Testis (tissue), 2 donors: ENCODE measurements at regions not wholly inside any gene's neighbourhood (a gene's known extent, or its start where the extent isn't known, plus 50 kb on each side); places are given as distances from the start of the nearest gene placed in this dataset.

ENCODE experiments used
- DNase-seq: peaks from one replicate; pipeline ENCODE4 v3.0.0-alpha.2; 2019
- H3K27ac ChIP-seq, 2 donors: fragments of 200-600 bp; sonication (generic); one replicate each; pipeline ENCODE4 v1.5.1; 2019
- H3K27me3 ChIP-seq: fragments of 200-600 bp; sonication (generic); one replicate; pipeline ENCODE4 v1.5.1; 2019
- H3K36me3 ChIP-seq: fragments of 200-600 bp; sonication (generic); one replicate; pipeline ENCODE4 v1.5.1; 2017; ENCODE audit warnings: low read depth; ENCODE audit errors: missing control alignments
- H3K4me1 ChIP-seq: fragments of 200-600 bp; sonication (generic); one replicate; pipeline ENCODE4 v1.5.1; 2019
- H3K4me3 ChIP-seq, 2 donors: fragments of 200-600 bp; sonication (generic); one replicate each; pipeline ENCODE4 v1.5.1; 2017 to 2019
- H3K9me3 ChIP-seq: fragments of 200-600 bp; sonication (generic); one replicate; pipeline ENCODE4 v1.5.1; 2017
- CTCF ChIP-seq, 3 experiments: fragments of 450-650 bp in 2 of 3; fragments of 200-600 bp in 1 of 3; sonication (generic) in 1 of 3; IDR thresholded peaks; one replicate each; pipeline ENCODE4 v1.5.1; 2016 to 2019; ENCODE audit warnings: antibody characterized with exemption in 3 of 3, mild to moderate bottlenecking in 2 of 3, moderate library complexity in 1 of 3
- POLR2A ChIP-seq: fragments of 450-650 bp; IDR thresholded peaks from one replicate; pipeline ENCODE4 v1.6.1; 2017; ENCODE audit warnings: antibody characterized with exemption, mild to moderate bottlenecking, moderate library complexity
- WGBS, 2 donors: methylation state at CpG; one replicate each; pipeline ENCODE4 v1.1.5; 2018; 5-methylcytosine and 5-hydroxymethylcytosine counted together
- intact Hi-C: fragments of 100-400 bp; cut with DNase I; formaldehyde crosslinking; loops from one replicate; pipeline ENCODE4 v1.15.1; 2023; ENCODE audit warnings: low total_unique reads

- TF ChIP-seq CTCF (IDR thresholded peaks at IDR 0.05), result no peak
- no peak for TF ChIP-seq POLR2A
- H3K27me3 ChIP-seq, result no peaks in the 10 kb centered on the region
- intact Hi-C loops, result no loop called here
- no peaks in the 10 kb centered on the region for H3K9me3 ChIP-seq
- WGBS, 2 donors, result 87 to 90% methylated on average over 8 of the region's 8 CpGs
- H3K36me3 ChIP-seq, result no peaks in the 10 kb centered on the region
- H3K4me3 ChIP-seq, result no peak overlapping the region
- H3K4me1 ChIP-seq, result peaks cover 5% of the 10 kb centered on the region
- no peak overlapping the region for H3K27ac ChIP-seq
- no peak for DNase-seq
Measured at GRCh38 chr6:4582506-4583417, 193.4 kb upstream of the CDYL start.

GRCh38 chr6:4581468-4582385 is 194.5 kb upstream of the CDYL start:
- Histone ChIP-seq H3K4me3 (no peak overlapping the region), H3K9me3 (no peaks in the 10 kb centered on the region), H3K36me3 (no peaks in the 10 kb centered on the region), H3K4me1 (peaks cover 5% of the 10 kb centered on the region), H3K27me3 (no peaks in the 10 kb centered on the region), H3K27ac (no peak overlapping the region)
- TF ChIP-seq CTCF (IDR thresholded peaks at IDR 0.05), result no peak
- no peak for TF ChIP-seq POLR2A
- WGBS, 2 donors, result 75% methylated on average over 6 of the region's 6 CpGs
- intact Hi-C loops, result no loop called here
- DNase-seq, result no peak

GRCh38 chr6:4580361-4580760 is 195.8 kb upstream of the CDYL start:
- Histone ChIP-seq H3K27me3 (no peaks in the 10 kb centered on the region), H3K27ac (no peak overlapping the region), H3K4me1 (peaks cover 5% of the 10 kb centered on the region), H3K9me3 (no peaks in the 10 kb centered on the region), H3K36me3 (no peaks in the 10 kb centered on the region), H3K4me3 (no peak overlapping the region)
- no peak for DNase-seq
- intact Hi-C loops, result no loop called here
- 51 to 68% methylated on average over 1 of the region's 1 CpG for WGBS, 2 donors
- TF ChIP-seq POLR2A (no peak), CTCF (IDR thresholded peaks at IDR 0.05) (no peak)

- Histone ChIP-seq H3K4me3 (no peak overlapping the region), H3K4me1 (peaks cover 5% of the 10 kb centered on the region), H3K27me3 (no peaks in the 10 kb centered on the region), H3K36me3 (no peaks in the 10 kb centered on the region), H3K9me3 (no peaks in the 10 kb centered on the region), H3K27ac (no peak overlapping the region)
- TF ChIP-seq POLR2A, result no peak
- no peak for TF ChIP-seq CTCF (IDR thresholded peaks at IDR 0.05)
- DNase-seq, result no peak
- intact Hi-C loops, result no loop called here
- 41 to 59% methylated on average over 2 of the region's 2 CpGs for WGBS, 2 donors
Measured at GRCh38 chr6:4577406-4577805, 198.8 kb upstream of the CDYL start.
